H9 (cell line): ENCODE measurements at regions not wholly inside any gene's neighbourhood (a gene's known extent, or its start where the extent isn't known, plus 50 kb on each side); places are given as distances from the start of the nearest gene placed in this dataset.

Source experiments
- DNase-seq: peaks from one replicate; pipeline ENCODE4 v3.0.0-alpha.2; 2017
- H2AFZ ChIP-seq: one replicate; pipeline ENCODE4 v1.6.1; 2013; ENCODE audit warnings: mild to moderate bottlenecking, low read length, control low read depth, moderate library complexity
- H2AK5ac ChIP-seq: 2 replicates; pipeline ENCODE4 v1.6.1; 2013; ENCODE audit warnings: low read length, control low read depth, mixed read lengths; ENCODE audit not compliant: insufficient read length
- H2BK120ac ChIP-seq: one replicate; pipeline ENCODE4 v1.6.1; 2013; ENCODE audit warnings: low read depth, mild to moderate bottlenecking, low read length, control low read depth, inconsistent platforms; ENCODE audit not compliant: poor library complexity, severe bottlenecking
- H2BK12ac ChIP-seq: 2 replicates; pipeline ENCODE4 v1.6.1; 2013; ENCODE audit warnings: low read length, control low read depth, mixed read lengths, low read depth; ENCODE audit not compliant: insufficient read length
- H2BK15ac ChIP-seq: 2 replicates; pipeline ENCODE4 v1.6.1; 2013; ENCODE audit warnings: low read depth, low read length, control low read depth
- H2BK20ac ChIP-seq: one replicate; pipeline ENCODE4 v1.6.1; 2013; ENCODE audit warnings: low read depth, mild to moderate bottlenecking, low read length, control low read depth, inconsistent platforms; ENCODE audit not compliant: poor library complexity, severe bottlenecking
- H2BK5ac ChIP-seq: 2 replicates; pipeline ENCODE4 v1.6.1; 2013; ENCODE audit warnings: low read length, control low read depth, mixed read lengths; ENCODE audit not compliant: insufficient read length
- H3K14ac ChIP-seq: 2 replicates; pipeline ENCODE4 v1.6.1; 2013; ENCODE audit warnings: low read length, control low read depth; ENCODE audit not compliant: insufficient read depth
- H3K18ac ChIP-seq: 2 replicates; pipeline ENCODE4 v1.6.1; 2013; ENCODE audit warnings: low read depth, mild to moderate bottlenecking, mixed read lengths, low read length, control low read depth; ENCODE audit not compliant: insufficient read length
- H3K23ac ChIP-seq: 2 replicates; pipeline ENCODE4 v1.6.1; 2013; ENCODE audit warnings: low read length, control low read depth, mixed read lengths, low read depth; ENCODE audit not compliant: insufficient read length
- H3K23me2 ChIP-seq: 2 replicates; pipeline ENCODE4 v1.6.1; 2013; ENCODE audit warnings: low read depth, mild to moderate bottlenecking, mixed read lengths, low read length, control low read depth; ENCODE audit not compliant: insufficient read length, poor library complexity, severe bottlenecking
- H3K27ac ChIP-seq: 2 replicates; pipeline ENCODE4 v1.5.1; 2013; ENCODE audit warnings: low read length, control low read depth, mixed read lengths, low read depth; ENCODE audit not compliant: insufficient read length
- H3K27me3 ChIP-seq: 2 replicates; pipeline ENCODE4 v1.6.1; 2013; ENCODE audit warnings: low read length, control low read depth, inconsistent platforms; ENCODE audit not compliant: insufficient read depth
- H3K4ac ChIP-seq: 2 replicates; pipeline ENCODE4 v1.6.1; 2013; ENCODE audit warnings: low read depth, mild to moderate bottlenecking, control low read depth, inconsistent platforms, low read length, moderate library complexity
- H3K4me1 ChIP-seq: 2 replicates; pipeline ENCODE4 v1.6.1; 2013; ENCODE audit warnings: low read length, control low read depth, inconsistent platforms; ENCODE audit not compliant: insufficient read depth
- H3K4me2 ChIP-seq: 2 replicates; pipeline ENCODE4 v1.6.1; 2013; ENCODE audit warnings: low read length, control low read depth, mixed read lengths; ENCODE audit not compliant: insufficient read length, insufficient read depth
- H3K56ac ChIP-seq: 2 replicates; pipeline ENCODE4 v1.6.1; 2013; ENCODE audit warnings: low read depth, mild to moderate bottlenecking, mixed read lengths, low read length, control low read depth; ENCODE audit not compliant: insufficient read length
- H3K79me1 ChIP-seq: 2 replicates; pipeline ENCODE4 v1.6.1; 2013; ENCODE audit warnings: low read depth, mild to moderate bottlenecking, moderate library complexity, low read length, control low read depth, inconsistent platforms; ENCODE audit not compliant: insufficient read depth, poor library complexity, severe bottlenecking
- H3K79me2 ChIP-seq: 2 replicates; pipeline ENCODE4 v1.6.1; 2013; ENCODE audit warnings: low read length, control low read depth, inconsistent platforms; ENCODE audit not compliant: insufficient read depth
- H3K9ac ChIP-seq: 2 replicates; pipeline ENCODE4 v1.6.1; 2013; ENCODE audit warnings: low read length, control low read depth, mixed read lengths; ENCODE audit not compliant: insufficient read length; ENCODE audit errors: extremely low read depth
- H3K9me3 ChIP-seq: one replicate; pipeline ENCODE4 v1.6.1; 2013; ENCODE audit warnings: low read depth, low read length, inconsistent platforms; ENCODE audit not compliant: control insufficient read depth
- H3T11ph ChIP-seq: one replicate; pipeline ENCODE4 v1.6.1; 2013; ENCODE audit warnings: mild to moderate bottlenecking, low read length, control low read depth, inconsistent platforms
- H4K20me1 ChIP-seq: one replicate; pipeline ENCODE4 v1.6.1; 2013; ENCODE audit not compliant: control insufficient read depth, insufficient read length, insufficient read depth
- H4K5ac ChIP-seq: 2 replicates; pipeline ENCODE4 v1.6.1; 2013; ENCODE audit warnings: low read depth, mild to moderate bottlenecking, mixed read lengths, low read length, control low read depth; ENCODE audit not compliant: insufficient read length
- H4K8ac ChIP-seq: replicated peaks from 2 replicates; pipeline ENCODE4 v1.6.1; 2013; ENCODE audit warnings: low read length, control low read depth, mixed read lengths, low read depth; ENCODE audit not compliant: insufficient read length
- H4K91ac ChIP-seq: 2 replicates; pipeline ENCODE4 v1.6.1; 2013; ENCODE audit warnings: low read depth, mild to moderate bottlenecking, moderate library complexity, mixed read lengths, low read length, control low read depth; ENCODE audit not compliant: insufficient read length
- H3K27ac Mint-ChIP-seq, 3 experiments: 2 replicates in 2 of 3; 3 replicates in 1 of 3; pipeline ENCODE4 v1.8.0; 2020 to 2021; ENCODE audit warnings: mixed read lengths in 3 of 3, mild to moderate bottlenecking in 1 of 3, moderate library complexity in 1 of 3
- H3K27me3 Mint-ChIP-seq: 2 replicates; pipeline ENCODE4 v1.8.0; 2021; ENCODE audit warnings: low read depth, mild to moderate bottlenecking, moderate library complexity, mixed read lengths
- H3K36me3 Mint-ChIP-seq, 3 experiments: 2 replicates in 2 of 3; 3 replicates in 1 of 3; pipeline ENCODE4 v1.8.0; 2020 to 2021; ENCODE audit warnings: low read depth in 3 of 3, mixed read lengths in 3 of 3; ENCODE audit not compliant: insufficient read depth in 1 of 3
- H3K4me1 Mint-ChIP-seq, 2 experiments: 2 replicates each; pipeline ENCODE4 v1.8.0; 2020; ENCODE audit warnings: mixed read lengths in 2 of 2
- H3K4me3 Mint-ChIP-seq, 2 experiments: 2 replicates in 1 of 2; 3 replicates in 1 of 2; pipeline ENCODE4 v1.8.0; 2020 to 2021; ENCODE audit warnings: mild to moderate bottlenecking in 2 of 2, mixed read lengths in 2 of 2, moderate library complexity in 1 of 2
- H3K9me3 Mint-ChIP-seq, 2 experiments: 2 replicates in 1 of 2; 3 replicates in 1 of 2; pipeline ENCODE4 v1.8.0; 2020; ENCODE audit warnings: mild to moderate bottlenecking in 2 of 2, mixed read lengths in 2 of 2, moderate library complexity in 1 of 2
- WGBS: extraction: QIAGEN DNeasy Blood & Tissue Kit; methylation state at CpG from one replicate; pipeline ENCODE4 v1.1.7; 2013; ENCODE audit warnings: missing lambda C conversion rate, low lambda C conversion rate, mixed read lengths; ENCODE audit not compliant: insufficient read length; ENCODE audit errors: extremely low coverage; 5-methylcytosine and 5-hydroxymethylcytosine counted together
- TF ChIP-seq, protein P1 (sequence below): fragments of 200-600 bp; sonication (generic); conservative IDR thresholded peaks from 3 replicates; pipeline ENCODE4 v1.8.0; 2021; ENCODE audit warnings: antibody characterized with exemption, mild to moderate bottlenecking

DNA sequence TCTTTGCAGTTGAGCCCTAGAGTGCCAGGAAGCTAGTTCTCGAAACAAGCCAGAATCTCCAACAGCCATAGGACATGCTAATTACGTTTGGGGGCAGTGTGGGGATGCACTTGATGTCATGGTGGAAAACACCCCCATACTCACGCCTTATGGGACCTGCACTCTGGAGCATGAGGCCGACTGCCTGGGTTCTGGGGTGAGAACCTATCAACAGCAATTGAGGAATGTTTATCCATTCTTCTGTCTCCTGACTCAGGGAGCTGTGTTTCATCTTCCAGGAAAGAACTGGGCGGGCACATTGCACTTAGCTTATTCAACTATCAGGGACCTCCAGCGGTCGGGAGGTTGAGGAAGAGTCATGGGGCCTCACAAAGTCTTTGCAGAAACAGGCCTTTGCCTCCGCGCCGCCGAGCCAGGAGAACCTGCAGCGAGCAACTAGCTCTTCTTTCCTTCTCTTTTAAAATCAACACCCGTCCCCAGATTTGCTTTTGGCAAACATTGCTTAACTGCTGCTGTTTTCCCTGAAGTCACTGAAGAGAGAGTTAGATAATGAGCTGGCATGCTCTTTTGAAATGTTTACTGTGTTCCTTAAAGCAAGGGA lies 226.1 kb upstream of the DIO3 start:
- Histone ChIP-seq H3K14ac (no peak overlapping the region), H3K27ac (no peak overlapping the region), H3K18ac (no peak overlapping the region), H3K4ac (no peak overlapping the region), H3K27me3 (no peaks in the 10 kb centered on the region), H2BK5ac (no peak overlapping the region), H4K5ac (no peak overlapping the region), H3K23me2 (no peaks in the 10 kb centered on the region), H3K4me1 (no peaks in the 10 kb centered on the region), H3T11ph (no peak overlapping the region), H3K4me2 (no peak overlapping the region), H2BK12ac (no peak overlapping the region), H2BK120ac (no peak overlapping the region), H3K79me1 (no peaks in the 10 kb centered on the region), H3K9ac (no peak overlapping the region), H4K8ac (no peak overlapping the region), H4K20me1 (no peaks in the 10 kb centered on the region), H2AK5ac (no peak overlapping the region), H3K56ac (no peak overlapping the region), H2AFZ (no peak overlapping the region), H3K23ac (no peak overlapping the region), H3K9me3 (no peaks in the 10 kb centered on the region), H3K79me2 (no peaks in the 10 kb centered on the region), H4K91ac (no peak overlapping the region), H2BK15ac (no peak overlapping the region), H2BK20ac (no peak overlapping the region)
- H3K36me3 Mint-ChIP-seq: no peaks in the 10 kb centered on the region; a peak in 1 of 7 replicates
- WGBS: no CpG with 5 or more reads among the region's 13 CpGs
- TF ChIP-seq, protein P1, sequence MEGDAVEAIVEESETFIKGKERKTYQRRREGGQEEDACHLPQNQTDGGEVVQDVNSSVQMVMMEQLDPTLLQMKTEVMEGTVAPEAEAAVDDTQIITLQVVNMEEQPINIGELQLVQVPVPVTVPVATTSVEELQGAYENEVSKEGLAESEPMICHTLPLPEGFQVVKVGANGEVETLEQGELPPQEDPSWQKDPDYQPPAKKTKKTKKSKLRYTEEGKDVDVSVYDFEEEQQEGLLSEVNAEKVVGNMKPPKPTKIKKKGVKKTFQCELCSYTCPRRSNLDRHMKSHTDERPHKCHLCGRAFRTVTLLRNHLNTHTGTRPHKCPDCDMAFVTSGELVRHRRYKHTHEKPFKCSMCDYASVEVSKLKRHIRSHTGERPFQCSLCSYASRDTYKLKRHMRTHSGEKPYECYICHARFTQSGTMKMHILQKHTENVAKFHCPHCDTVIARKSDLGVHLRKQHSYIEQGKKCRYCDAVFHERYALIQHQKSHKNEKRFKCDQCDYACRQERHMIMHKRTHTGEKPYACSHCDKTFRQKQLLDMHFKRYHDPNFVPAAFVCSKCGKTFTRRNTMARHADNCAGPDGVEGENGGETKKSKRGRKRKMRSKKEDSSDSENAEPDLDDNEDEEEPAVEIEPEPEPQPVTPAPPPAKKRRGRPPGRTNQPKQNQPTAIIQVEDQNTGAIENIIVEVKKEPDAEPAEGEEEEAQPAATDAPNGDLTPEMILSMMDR: no peak
- H3K9me3 Mint-ChIP-seq: no peaks in the 10 kb centered on the region
- H3K27me3 Mint-ChIP-seq: peaks cover 14% of the 10 kb centered on the region
- no peak overlapping the region; a peak in 1 of 7 replicates for H3K27ac Mint-ChIP-seq
- no peak overlapping the region for H3K4me3 Mint-ChIP-seq
- no peak for DNase-seq
- H3K4me1 Mint-ChIP-seq: peaks cover 9 to 20% of the 10 kb centered on the region in 2 experiments
